A673 (cell line): ENCODE measurements at regions not wholly inside any gene's neighbourhood (a gene's known extent, or its start where the extent isn't known, plus 50 kb on each side); places are given as distances from the start of the nearest gene placed in this dataset.

ENCODE experiments used
- EZH2 ChIP-seq: fragments of 200-600 bp; sonication (generic); IDR thresholded peaks from 2 replicates; pipeline ENCODE4 v1.6.1; 2017; ENCODE audit warnings: borderline replicate concordance, low read depth, mild to moderate bottlenecking, mixed read lengths, antibody characterized with exemption, low read length; ENCODE audit not compliant: poor library complexity, severe bottlenecking
- TF ChIP-seq, protein P1 (sequence below): fragments of 300-800, 200-600 bp; sonication (generic); conservative IDR thresholded peaks from 2 replicates; pipeline ENCODE4 v1.5.1; 2017; ENCODE audit warnings: low read depth, mild to moderate bottlenecking, antibody characterized with exemption, low read length, moderate library complexity, mixed read lengths

DNA sequence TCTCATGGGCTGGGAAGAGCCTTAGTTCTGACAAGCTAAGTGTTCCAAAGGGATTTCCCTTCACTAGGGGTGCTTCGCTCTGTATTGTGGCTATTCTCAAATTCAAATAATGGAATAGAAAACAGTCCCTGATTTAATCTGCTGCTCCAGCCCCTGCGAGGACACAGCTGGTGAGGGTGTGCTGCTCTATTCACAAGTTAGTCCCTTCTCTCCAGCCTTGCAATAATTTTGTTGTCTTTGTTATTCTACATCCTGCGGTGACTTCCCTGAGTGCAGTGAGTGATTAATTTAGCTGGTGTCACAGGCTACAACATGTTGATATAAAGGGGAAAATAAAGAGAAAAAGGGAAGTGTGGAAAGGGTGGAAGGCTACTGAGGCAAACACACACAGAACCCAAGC, 180.5 kb upstream of the VEPH1 start:
- TF ChIP-seq, protein P1, sequence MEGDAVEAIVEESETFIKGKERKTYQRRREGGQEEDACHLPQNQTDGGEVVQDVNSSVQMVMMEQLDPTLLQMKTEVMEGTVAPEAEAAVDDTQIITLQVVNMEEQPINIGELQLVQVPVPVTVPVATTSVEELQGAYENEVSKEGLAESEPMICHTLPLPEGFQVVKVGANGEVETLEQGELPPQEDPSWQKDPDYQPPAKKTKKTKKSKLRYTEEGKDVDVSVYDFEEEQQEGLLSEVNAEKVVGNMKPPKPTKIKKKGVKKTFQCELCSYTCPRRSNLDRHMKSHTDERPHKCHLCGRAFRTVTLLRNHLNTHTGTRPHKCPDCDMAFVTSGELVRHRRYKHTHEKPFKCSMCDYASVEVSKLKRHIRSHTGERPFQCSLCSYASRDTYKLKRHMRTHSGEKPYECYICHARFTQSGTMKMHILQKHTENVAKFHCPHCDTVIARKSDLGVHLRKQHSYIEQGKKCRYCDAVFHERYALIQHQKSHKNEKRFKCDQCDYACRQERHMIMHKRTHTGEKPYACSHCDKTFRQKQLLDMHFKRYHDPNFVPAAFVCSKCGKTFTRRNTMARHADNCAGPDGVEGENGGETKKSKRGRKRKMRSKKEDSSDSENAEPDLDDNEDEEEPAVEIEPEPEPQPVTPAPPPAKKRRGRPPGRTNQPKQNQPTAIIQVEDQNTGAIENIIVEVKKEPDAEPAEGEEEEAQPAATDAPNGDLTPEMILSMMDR = no peak
- no peak for TF ChIP-seq EZH2
